Neural cell (in vitro differentiated cells): ENCODE measurements at regions not wholly inside any gene's neighbourhood (a gene's known extent, or its start where the extent isn't known, plus 50 kb on each side); places are given as distances from the start of the nearest gene placed in this dataset.

Experiments used
- EZH2 ChIP-seq: fragments of 200-600, 300-800 bp; shearing (Covaris generic), sonication (generic); IDR thresholded peaks from 2 replicates; pipeline ENCODE4 v1.6.1; 2014; ENCODE audit warnings: antibody characterized with exemption, low read length, borderline replicate concordance, mild to moderate bottlenecking; ENCODE audit not compliant: insufficient read depth, poor library complexity, severe bottlenecking
- MXI1 ChIP-seq: fragments of 450-650 bp; conservative IDR thresholded peaks from 2 replicates; pipeline ENCODE4 v1.6.1; 2014; ENCODE audit warnings: antibody characterized with exemption, mild to moderate bottlenecking; ENCODE audit not compliant: poor library complexity, severe bottlenecking
- POLR2AphosphoS5 ChIP-seq: IDR thresholded peaks from 2 replicates; pipeline ENCODE4 v1.6.1; 2012
- REST ChIP-seq: IDR thresholded peaks from 2 replicates; pipeline ENCODE4 v1.6.1; 2012; ENCODE audit warnings: borderline replicate concordance
- TAF1 ChIP-seq: IDR thresholded peaks from 2 replicates; pipeline ENCODE4 v1.6.1; 2012; ENCODE audit warnings: low read depth
- TF ChIP-seq, protein P1 (sequence below): fragments of 450-650 bp; IDR thresholded peaks from 2 replicates; pipeline ENCODE4 v1.5.1; 2014; ENCODE audit warnings: antibody characterized with exemption, mild to moderate bottlenecking, moderate library complexity; ENCODE audit not compliant: poor library complexity, severe bottlenecking

- TF ChIP-seq TAF1: no peak
- TF ChIP-seq, protein P1, sequence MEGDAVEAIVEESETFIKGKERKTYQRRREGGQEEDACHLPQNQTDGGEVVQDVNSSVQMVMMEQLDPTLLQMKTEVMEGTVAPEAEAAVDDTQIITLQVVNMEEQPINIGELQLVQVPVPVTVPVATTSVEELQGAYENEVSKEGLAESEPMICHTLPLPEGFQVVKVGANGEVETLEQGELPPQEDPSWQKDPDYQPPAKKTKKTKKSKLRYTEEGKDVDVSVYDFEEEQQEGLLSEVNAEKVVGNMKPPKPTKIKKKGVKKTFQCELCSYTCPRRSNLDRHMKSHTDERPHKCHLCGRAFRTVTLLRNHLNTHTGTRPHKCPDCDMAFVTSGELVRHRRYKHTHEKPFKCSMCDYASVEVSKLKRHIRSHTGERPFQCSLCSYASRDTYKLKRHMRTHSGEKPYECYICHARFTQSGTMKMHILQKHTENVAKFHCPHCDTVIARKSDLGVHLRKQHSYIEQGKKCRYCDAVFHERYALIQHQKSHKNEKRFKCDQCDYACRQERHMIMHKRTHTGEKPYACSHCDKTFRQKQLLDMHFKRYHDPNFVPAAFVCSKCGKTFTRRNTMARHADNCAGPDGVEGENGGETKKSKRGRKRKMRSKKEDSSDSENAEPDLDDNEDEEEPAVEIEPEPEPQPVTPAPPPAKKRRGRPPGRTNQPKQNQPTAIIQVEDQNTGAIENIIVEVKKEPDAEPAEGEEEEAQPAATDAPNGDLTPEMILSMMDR: no peak
- no peak for TF ChIP-seq EZH2
- no peak for TF ChIP-seq POLR2AphosphoS5
- no peak for TF ChIP-seq REST
- no peak for TF ChIP-seq MXI1
These were observed 898.1 kb downstream of the TYW1 start for GRCh38 chr7:67894746-67895145.
